ENCODE measurements at regions not wholly inside any gene's neighbourhood (a gene's known extent, or its start where the extent isn't known, plus 50 kb on each side); places are given as distances from the start of the nearest gene placed in this dataset.

DNA sequence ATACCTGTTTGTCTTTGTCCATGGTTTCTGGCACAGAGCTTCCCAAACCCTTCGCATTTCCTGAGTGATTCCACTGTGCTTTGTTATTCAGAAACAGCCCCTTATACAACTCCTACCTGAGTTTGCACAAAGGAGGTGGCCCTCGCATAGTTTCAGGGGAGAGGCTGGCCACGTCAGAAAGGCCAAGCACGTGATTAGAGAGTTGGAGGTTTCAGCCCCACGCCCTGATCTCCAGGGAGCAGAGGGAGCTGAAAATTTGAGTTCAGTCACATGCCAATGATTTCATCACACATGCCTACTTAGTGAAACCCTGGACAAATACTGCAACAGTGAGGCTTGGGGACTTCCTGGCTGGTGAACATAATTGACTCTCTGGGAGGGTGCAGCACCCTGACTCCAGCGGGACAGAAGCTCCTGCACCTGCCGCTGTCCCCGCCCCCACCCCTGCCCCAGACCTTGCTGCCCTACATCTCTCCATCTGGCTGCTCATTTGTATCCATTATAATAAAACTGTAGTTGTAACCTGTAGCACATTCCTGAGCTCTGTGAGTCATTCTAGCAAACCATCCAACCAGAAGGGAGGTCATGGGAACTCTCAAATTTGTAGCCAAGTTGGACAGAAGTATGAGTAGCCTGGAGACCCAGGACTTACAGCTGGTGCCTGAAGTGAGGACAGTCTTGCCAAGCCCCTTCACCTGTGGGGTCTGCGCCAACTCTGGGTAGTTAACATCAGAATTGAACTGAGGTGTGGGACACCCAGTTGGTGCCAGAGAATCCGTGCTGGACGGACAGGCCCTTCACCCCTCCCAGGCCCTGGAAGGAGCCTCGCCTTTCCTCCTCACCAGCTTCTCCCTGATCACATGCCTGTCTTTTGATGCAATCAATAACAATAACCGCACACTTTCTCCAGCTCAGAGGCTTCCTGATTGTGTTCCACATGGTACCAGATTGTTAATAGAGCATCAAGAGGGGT is 224.3 kb downstream of the ANAPC1 start:
- intact Hi-C loops (cut with DNase I, micrococcal nuclease), result no loop called here
- H3K4me1 Mint-ChIP-seq (ENCODE audit: low read depth), result no peaks in the 10 kb centered on the region
- no peak for ATAC-seq (ENCODE audit: poor library complexity)
- Histone ChIP-seq H3K9me3 (ENCODE audit: control insufficient read depth in 1 of 2, insufficient read depth in 1 of 2, low read length in 2 of 2) (no peaks in the 10 kb centered on the region), H3K36me3 (ENCODE audit: insufficient read depth, low read length) (no peaks in the 10 kb centered on the region), H3K4me3 (ENCODE audit: low read length) (no peak overlapping the region), H3K4me1 (ENCODE audit: insufficient read depth, low read length) (peaks cover 7% of the 10 kb centered on the region), H3K27ac (ENCODE audit: low read depth in 1 of 2, low read length in 2 of 2) (no peak overlapping the region), H3K27me3 (ENCODE audit: control insufficient read depth in 1 of 2, insufficient read depth in 2 of 2, low read length in 2 of 2) (no peaks in the 10 kb centered on the region)
- ChIA-PET POLR2A (no interaction called here), CTCF (no interaction called here)
- DNase-seq, result peak in 2 of 14 experiments; percentile 58 to 67
- H3K36me3 Mint-ChIP-seq (ENCODE audit: low read depth), result no peaks in the 10 kb centered on the region
- H3K27me3 Mint-ChIP-seq, result no peaks in the 10 kb centered on the region
- TF ChIP-seq, protein P1, sequence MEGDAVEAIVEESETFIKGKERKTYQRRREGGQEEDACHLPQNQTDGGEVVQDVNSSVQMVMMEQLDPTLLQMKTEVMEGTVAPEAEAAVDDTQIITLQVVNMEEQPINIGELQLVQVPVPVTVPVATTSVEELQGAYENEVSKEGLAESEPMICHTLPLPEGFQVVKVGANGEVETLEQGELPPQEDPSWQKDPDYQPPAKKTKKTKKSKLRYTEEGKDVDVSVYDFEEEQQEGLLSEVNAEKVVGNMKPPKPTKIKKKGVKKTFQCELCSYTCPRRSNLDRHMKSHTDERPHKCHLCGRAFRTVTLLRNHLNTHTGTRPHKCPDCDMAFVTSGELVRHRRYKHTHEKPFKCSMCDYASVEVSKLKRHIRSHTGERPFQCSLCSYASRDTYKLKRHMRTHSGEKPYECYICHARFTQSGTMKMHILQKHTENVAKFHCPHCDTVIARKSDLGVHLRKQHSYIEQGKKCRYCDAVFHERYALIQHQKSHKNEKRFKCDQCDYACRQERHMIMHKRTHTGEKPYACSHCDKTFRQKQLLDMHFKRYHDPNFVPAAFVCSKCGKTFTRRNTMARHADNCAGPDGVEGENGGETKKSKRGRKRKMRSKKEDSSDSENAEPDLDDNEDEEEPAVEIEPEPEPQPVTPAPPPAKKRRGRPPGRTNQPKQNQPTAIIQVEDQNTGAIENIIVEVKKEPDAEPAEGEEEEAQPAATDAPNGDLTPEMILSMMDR (IDR thresholded peaks at IDR 0.05), result no peak
- no peak overlapping the region for H3K27ac Mint-ChIP-seq
- no peaks in the 10 kb centered on the region for H3K9me3 Mint-ChIP-seq
- H3K4me3 Mint-ChIP-seq, result no peak overlapping the region

DNA sequence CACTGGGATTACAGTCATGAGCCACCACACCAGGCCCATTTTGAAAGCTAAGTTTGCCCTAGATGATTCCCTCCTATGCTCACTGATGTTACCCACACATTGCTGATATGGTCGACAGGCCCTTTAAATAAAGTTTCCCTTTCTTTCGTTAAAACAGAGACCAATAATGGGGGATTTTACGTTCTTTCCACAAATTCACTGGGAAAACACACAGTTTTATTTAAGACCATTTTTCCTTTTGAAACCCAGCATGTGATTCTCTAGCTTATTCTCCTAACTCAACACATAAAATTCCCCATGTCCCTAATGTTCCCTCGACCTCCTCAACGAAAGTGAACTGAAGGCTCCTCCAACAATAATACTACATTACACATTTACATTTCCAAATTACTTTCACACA is 223.2 kb downstream of the ANAPC1 start:
- no peaks in the 10 kb centered on the region for H3K9me3 ChIP-seq (ENCODE audit: control insufficient read depth in 1 of 2, insufficient read depth in 1 of 2, low read length in 2 of 2)
- intact Hi-C loops (cut with DNase I, micrococcal nuclease), result no loop called here
- TF ChIP-seq, protein P1 (IDR thresholded peaks at IDR 0.05), result no peak
- Mint-ChIP-seq H3K27me3 (no peaks in the 10 kb centered on the region), H3K4me3 (no peak overlapping the region), H3K4me1 (ENCODE audit: low read depth) (no peaks in the 10 kb centered on the region), H3K27ac (no peak overlapping the region), H3K9me3 (no peaks in the 10 kb centered on the region), H3K36me3 (ENCODE audit: low read depth) (no peaks in the 10 kb centered on the region)
- no peak overlapping the region for H3K27ac ChIP-seq (ENCODE audit: low read depth in 1 of 2, low read length in 2 of 2)
- H3K4me3 ChIP-seq (ENCODE audit: low read length), result no peak overlapping the region
- ChIA-PET POLR2A (no interaction called here), CTCF (no interaction called here)
- ATAC-seq (ENCODE audit: poor library complexity) (no peak), DNase-seq (no peak)
- no peaks in the 10 kb centered on the region for H3K27me3 ChIP-seq (ENCODE audit: control insufficient read depth in 1 of 2, insufficient read depth in 2 of 2, low read length in 2 of 2)
- H3K4me1 ChIP-seq (ENCODE audit: insufficient read depth, low read length), result peaks cover 7% of the 10 kb centered on the region
- H3K36me3 ChIP-seq (ENCODE audit: insufficient read depth, low read length), result no peaks in the 10 kb centered on the region

DNA sequence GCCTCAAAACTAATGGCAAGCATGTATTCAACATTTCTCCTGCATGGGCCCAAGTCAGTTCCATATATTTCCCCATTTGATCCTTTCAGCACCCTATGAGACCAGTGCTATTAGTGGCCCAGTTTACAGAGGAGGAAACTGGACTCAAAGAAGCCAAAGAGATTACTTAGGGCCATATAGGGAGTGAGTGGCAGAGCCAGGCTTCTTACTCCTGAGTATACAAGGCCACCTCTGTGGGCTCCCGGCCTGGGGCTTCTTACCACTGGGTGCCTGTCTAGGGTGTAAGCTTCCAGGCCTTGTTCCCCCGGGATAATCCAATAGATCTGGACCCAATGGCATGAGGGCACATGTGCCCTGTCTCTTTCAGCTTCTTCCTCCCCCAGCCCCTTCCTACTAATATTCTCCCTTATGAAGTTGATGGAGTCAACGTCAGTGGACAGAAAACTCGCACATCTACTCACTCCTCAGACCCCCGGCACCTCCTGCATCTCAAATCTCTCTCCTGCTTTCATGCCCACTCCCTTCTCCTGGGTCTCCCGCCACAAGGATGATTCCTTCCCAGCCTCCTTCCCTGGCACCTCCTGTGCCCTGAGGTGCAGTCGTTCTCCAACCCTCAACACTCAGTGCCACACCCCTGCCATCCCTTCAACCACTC is 222.6 kb downstream of the ANAPC1 start:
- ChIA-PET POLR2A (no interaction called here), CTCF (no interaction called here)
- DNase-seq (no peak), ATAC-seq (ENCODE audit: poor library complexity) (no peak)
- Histone ChIP-seq H3K4me3 (ENCODE audit: low read length) (no peak overlapping the region), H3K27ac (ENCODE audit: low read depth in 1 of 2, low read length in 2 of 2) (no peak overlapping the region), H3K9me3 (ENCODE audit: control insufficient read depth in 1 of 2, insufficient read depth in 1 of 2, low read length in 2 of 2) (no peaks in the 10 kb centered on the region), H3K36me3 (ENCODE audit: insufficient read depth, low read length) (no peaks in the 10 kb centered on the region), H3K27me3 (ENCODE audit: control insufficient read depth in 1 of 2, insufficient read depth in 2 of 2, low read length in 2 of 2) (no peaks in the 10 kb centered on the region), H3K4me1 (ENCODE audit: insufficient read depth, low read length) (peaks cover 7% of the 10 kb centered on the region)
- intact Hi-C loops (cut with DNase I, micrococcal nuclease), result no loop called here
- Mint-ChIP-seq H3K9me3 (no peaks in the 10 kb centered on the region), H3K4me3 (no peak overlapping the region), H3K27ac (no peak overlapping the region), H3K4me1 (ENCODE audit: low read depth) (no peaks in the 10 kb centered on the region), H3K36me3 (ENCODE audit: low read depth) (no peaks in the 10 kb centered on the region), H3K27me3 (no peaks in the 10 kb centered on the region)
- TF ChIP-seq, protein P1 (IDR thresholded peaks at IDR 0.05), result no peak
